Glutamatergic neuron (in vitro differentiated cells): ENCODE measurements at regions not wholly inside any gene's neighbourhood (a gene's known extent, or its start where the extent isn't known, plus 50 kb on each side); places are given as distances from the start of the nearest gene placed in this dataset.
A peak's percentile ranks its signal among the peaks of the same experiment; 100 is the strongest.

ENCODE experiments used
- DNase-seq: peaks from one replicate; pipeline ENCODE4 v3.0.0; 2022
- H3K27ac Mint-ChIP-seq: one replicate; pipeline ENCODE4 v1.8.0; 2020; ENCODE audit warnings: mild to moderate bottlenecking, mixed read lengths, inconsistent platforms; ENCODE audit not compliant: unreplicated experiment
- H3K27me3 Mint-ChIP-seq: one replicate; pipeline ENCODE4 v1.8.0; 2020; ENCODE audit warnings: mild to moderate bottlenecking, moderate library complexity, mixed read lengths, inconsistent platforms; ENCODE audit not compliant: unreplicated experiment
- H3K36me3 Mint-ChIP-seq: one replicate; pipeline ENCODE4 v1.8.0; 2020; ENCODE audit warnings: mild to moderate bottlenecking, mixed read lengths, inconsistent platforms; ENCODE audit not compliant: unreplicated experiment
- H3K4me1 Mint-ChIP-seq: one replicate; pipeline ENCODE4 v1.8.0; 2020; ENCODE audit warnings: mild to moderate bottlenecking, low read depth, mixed read lengths, inconsistent platforms; ENCODE audit not compliant: unreplicated experiment
- H3K4me3 Mint-ChIP-seq: one replicate; pipeline ENCODE4 v1.8.0; 2020; ENCODE audit warnings: mild to moderate bottlenecking, mixed read lengths, inconsistent platforms; ENCODE audit not compliant: unreplicated experiment
- H3K9me3 Mint-ChIP-seq: one replicate; pipeline ENCODE4 v1.8.0; 2020; ENCODE audit warnings: mild to moderate bottlenecking, moderate library complexity, mixed read lengths, inconsistent platforms; ENCODE audit not compliant: unreplicated experiment
- TF ChIP-seq, protein P1 (sequence below): fragments of 200-600 bp; sonication (generic); IDR thresholded peaks from one replicate; pipeline ENCODE4 v1.5.0; 2021; ENCODE audit not compliant: partially characterized antibody, unreplicated experiment

DNA sequence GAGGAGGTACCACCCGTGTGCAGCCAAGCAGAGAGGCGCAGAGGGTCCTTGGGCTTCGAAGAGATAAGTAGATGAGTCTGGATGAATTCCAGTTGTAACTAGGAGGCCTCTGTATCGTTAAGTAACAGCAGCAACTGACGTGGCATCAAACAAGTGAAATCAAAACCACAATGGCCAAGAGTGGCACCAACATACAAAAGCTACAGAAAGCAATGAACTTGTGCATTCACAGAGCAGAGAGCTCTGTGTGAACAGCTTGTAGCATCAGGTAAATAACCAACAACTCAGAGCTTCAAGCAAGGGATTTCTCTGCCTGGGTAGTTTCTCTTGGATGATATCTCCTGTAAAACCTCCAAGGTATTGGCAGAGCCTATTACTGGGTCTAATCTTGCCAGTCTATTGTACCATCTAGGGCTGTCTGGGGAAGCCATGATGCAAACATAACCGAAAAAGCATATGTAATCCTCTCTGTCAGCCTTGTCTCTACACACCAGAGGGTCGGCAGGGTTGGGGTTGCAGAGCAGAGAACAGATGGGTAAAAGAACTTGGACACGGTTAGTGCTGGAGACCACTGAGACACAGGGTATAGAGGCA, 83.1 kb upstream of the USP47 start:
- H3K36me3 Mint-ChIP-seq, result no peaks in the 10 kb centered on the region
- peaks cover 3% of the 10 kb centered on the region for H3K27me3 Mint-ChIP-seq
- H3K4me3 Mint-ChIP-seq, result no peak overlapping the region
- no peak for DNase-seq
- TF ChIP-seq, protein P1, sequence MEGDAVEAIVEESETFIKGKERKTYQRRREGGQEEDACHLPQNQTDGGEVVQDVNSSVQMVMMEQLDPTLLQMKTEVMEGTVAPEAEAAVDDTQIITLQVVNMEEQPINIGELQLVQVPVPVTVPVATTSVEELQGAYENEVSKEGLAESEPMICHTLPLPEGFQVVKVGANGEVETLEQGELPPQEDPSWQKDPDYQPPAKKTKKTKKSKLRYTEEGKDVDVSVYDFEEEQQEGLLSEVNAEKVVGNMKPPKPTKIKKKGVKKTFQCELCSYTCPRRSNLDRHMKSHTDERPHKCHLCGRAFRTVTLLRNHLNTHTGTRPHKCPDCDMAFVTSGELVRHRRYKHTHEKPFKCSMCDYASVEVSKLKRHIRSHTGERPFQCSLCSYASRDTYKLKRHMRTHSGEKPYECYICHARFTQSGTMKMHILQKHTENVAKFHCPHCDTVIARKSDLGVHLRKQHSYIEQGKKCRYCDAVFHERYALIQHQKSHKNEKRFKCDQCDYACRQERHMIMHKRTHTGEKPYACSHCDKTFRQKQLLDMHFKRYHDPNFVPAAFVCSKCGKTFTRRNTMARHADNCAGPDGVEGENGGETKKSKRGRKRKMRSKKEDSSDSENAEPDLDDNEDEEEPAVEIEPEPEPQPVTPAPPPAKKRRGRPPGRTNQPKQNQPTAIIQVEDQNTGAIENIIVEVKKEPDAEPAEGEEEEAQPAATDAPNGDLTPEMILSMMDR, result no peak
- H3K9me3 Mint-ChIP-seq, result no peaks in the 10 kb centered on the region
- H3K4me1 Mint-ChIP-seq, result peaks cover 28% of the 10 kb centered on the region
- H3K27ac Mint-ChIP-seq, result peak overlapping the region; percentile 66

GRCh38 chr11:11757909-11758308, 83.9 kb upstream of the USP47 start:
- peak; percentile 37 for DNase-seq
- H3K4me3 Mint-ChIP-seq, result no peak overlapping the region
- TF ChIP-seq, protein P1, result no peak
- no peaks in the 10 kb centered on the region for H3K9me3 Mint-ChIP-seq
- H3K36me3 Mint-ChIP-seq, result no peaks in the 10 kb centered on the region
- peaks cover 28% of the 10 kb centered on the region for H3K4me1 Mint-ChIP-seq
- H3K27ac Mint-ChIP-seq, result peak overlapping the region; percentile 66
- peaks cover 3% of the 10 kb centered on the region for H3K27me3 Mint-ChIP-seq

DNA sequence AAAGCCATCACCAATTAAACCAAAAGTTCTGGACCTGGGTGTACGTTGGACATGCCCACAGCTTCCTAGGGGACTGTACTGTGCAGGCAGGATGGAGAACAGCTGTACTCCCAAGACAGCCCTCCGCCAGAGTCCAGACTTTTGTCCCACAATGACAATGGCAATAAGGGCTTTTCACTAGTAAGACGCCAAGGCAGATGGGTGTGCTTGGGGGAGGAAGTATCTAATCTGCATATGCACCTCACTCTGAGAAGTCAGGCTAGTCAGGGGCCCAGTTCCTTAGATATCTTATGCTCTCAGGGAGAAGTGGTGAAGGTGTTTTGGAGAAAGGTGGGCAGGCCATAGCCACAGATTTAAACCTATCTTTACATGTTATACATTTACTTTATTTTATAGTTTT, 85.1 kb upstream of the USP47 start:
- DNase-seq, result no peak
- Mint-ChIP-seq H3K36me3 (no peaks in the 10 kb centered on the region), H3K27me3 (peaks cover 3% of the 10 kb centered on the region), H3K4me1 (peaks cover 32% of the 10 kb centered on the region), H3K4me3 (no peak overlapping the region), H3K27ac (peak overlapping the region; percentile 49), H3K9me3 (no peaks in the 10 kb centered on the region)
- TF ChIP-seq, protein P1, result no peak

DNA sequence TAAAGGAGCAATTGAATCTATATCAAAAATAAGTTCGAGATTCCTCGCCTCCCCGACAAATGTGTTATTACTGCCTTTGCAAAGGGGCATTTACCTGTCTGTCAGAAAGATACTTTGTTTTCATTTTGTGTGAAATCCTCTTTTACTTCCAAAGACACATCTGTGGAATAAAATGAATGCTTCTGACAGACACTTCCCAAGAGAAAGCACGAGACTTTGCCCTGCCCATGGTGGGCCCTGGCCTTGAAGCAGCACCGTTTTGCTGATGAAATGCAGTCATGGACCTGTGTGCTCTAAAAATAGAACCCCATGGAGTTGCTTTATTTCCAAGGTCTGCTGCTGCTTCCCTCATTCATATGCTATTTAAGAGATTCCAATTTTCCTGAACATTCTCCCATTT, 85.9 kb upstream of the USP47 start:
- Mint-ChIP-seq H3K27ac (no peak overlapping the region), H3K4me1 (peaks cover 32% of the 10 kb centered on the region), H3K9me3 (no peaks in the 10 kb centered on the region), H3K4me3 (no peak overlapping the region), H3K36me3 (no peaks in the 10 kb centered on the region), H3K27me3 (peaks cover 3% of the 10 kb centered on the region)
- TF ChIP-seq, protein P1, result no peak
- DNase-seq, result no peak

DNA sequence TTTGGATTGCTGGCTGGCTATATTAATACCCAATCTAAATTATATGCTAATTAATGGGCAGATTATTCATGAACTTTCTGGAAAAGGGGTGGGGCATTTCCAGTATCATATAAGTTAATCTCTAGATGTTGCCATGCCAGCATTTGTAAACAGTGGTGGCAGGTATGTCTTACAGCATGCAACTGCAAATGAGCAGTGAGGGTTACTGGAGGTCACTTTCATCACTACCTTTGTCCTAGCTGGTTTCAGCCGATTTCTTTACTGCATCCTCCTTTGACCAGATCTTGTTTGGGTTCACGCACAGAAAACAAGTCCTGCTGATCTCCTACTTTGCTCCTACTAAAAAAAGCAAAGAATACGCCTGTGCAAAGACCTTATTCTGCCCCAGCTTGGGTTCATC, 89.1 kb upstream of the USP47 start:
- H3K4me3 Mint-ChIP-seq, result no peak overlapping the region
- TF ChIP-seq, protein P1, result no peak
- H3K36me3 Mint-ChIP-seq, result no peaks in the 10 kb centered on the region
- H3K4me1 Mint-ChIP-seq, result peaks cover 22% of the 10 kb centered on the region
- H3K9me3 Mint-ChIP-seq, result peaks cover 2% of the 10 kb centered on the region
- no peak for DNase-seq
- peaks cover 3% of the 10 kb centered on the region for H3K27me3 Mint-ChIP-seq
- H3K27ac Mint-ChIP-seq, result no peak overlapping the region
